GM19351 (cell line): ENCODE measurements at regions not wholly inside any gene's neighbourhood (a gene's known extent, or its start where the extent isn't known, plus 50 kb on each side); places are given as distances from the start of the nearest gene placed in this dataset.
"Not testable (repeated sequence)": the region's sequence is repeated elsewhere in the genome, so short reads cannot be mapped to it uniquely, and the experiment has no call there.

Source experiments
- ATAC-seq: cut with Tn5 transposase; IDR thresholded peaks from one replicate; pipeline ENCODE4 v1.9.1; 2021; ENCODE audit warnings: mild to moderate bottlenecking, moderate library complexity; ENCODE audit not compliant: unreplicated experiment

DNA sequence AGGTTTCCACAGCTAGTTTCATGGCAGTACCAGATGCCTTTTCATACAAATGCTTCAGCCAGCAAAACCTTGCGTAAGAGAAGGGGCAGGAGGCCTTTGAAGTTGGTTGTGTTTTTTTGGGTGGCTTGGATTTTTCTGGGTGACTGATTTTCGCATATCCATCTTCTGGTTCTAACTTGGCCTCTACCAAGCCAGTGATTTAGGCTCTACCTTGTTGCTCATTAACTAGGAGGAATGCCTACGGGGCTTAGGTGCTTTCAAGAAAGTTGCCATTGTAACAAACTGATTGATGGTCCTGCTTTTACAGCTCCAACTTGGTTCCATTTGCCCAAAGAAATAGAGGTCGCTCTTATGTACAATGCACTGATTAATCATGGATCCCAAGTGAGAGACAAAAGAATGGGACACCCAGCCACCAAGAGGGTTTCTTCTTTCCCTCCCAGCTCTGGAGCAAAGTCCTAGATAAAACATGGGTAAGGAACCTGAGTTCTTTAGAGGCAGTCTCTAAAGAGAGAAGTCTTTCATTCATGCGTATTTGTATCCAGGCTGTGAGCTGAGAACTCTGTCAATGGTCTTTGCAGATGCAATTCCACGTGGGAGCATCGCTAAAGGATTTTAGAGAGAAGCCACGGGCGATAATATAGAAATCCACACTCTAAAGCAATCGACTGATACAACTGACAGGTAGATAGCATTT is 92.1 kb upstream of the FGFR2 start:
- no peak for ATAC-seq

GRCh38 chr10:121687095-121687813 is 89.0 kb upstream of the FGFR2 start:
- no peak for ATAC-seq

GRCh38 chr10:121684276-121684675 is 86.0 kb upstream of the FGFR2 start:
- ATAC-seq = no peak

DNA sequence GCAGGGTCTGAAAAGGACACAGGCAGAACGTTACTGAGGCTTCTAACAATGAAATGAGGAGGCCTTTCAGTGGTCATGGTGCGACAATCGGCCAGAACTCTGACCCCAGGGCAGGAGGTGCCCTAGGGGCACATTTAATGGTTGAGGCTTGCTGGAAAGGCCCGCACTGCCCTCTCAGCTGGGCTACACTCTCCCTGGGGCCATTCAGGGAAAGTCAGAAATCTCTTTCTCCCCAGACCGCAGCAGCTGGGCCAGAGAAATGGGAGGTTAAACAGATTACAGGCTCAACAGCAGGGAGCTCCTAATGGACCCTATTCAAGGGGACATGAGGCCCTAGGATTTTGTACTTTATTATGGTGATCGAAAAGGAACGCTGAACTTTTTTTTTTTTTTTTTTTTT is 85.6 kb upstream of the FGFR2 start:
- no peak for ATAC-seq

DNA sequence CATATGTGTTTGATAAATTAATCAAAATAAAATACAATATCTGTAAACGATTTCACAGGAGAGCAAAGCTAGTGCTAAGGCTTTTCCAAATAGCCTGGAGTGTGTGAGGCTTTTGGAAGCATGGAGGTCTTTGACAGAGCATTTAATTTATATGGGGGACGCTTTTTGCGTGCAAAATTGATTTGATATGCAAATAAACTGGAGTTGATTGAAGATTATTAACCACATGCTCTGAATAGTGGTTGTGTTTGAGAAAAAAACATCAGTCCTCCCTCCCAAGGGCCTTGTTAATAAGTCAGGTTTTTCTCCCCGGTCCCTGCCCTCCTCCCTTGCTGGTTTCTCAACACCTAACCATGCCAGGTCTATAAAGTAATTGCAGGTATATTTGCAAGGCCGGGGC is 85.1 kb upstream of the FGFR2 start:
- ATAC-seq = no peak

GRCh38 chr10:121681997-121682687 is 83.9 kb upstream of the FGFR2 start:
- no peak for ATAC-seq

GRCh38 chr10:121680879-121681655 is 82.8 kb upstream of the FGFR2 start:
- ATAC-seq = no peak

DNA sequence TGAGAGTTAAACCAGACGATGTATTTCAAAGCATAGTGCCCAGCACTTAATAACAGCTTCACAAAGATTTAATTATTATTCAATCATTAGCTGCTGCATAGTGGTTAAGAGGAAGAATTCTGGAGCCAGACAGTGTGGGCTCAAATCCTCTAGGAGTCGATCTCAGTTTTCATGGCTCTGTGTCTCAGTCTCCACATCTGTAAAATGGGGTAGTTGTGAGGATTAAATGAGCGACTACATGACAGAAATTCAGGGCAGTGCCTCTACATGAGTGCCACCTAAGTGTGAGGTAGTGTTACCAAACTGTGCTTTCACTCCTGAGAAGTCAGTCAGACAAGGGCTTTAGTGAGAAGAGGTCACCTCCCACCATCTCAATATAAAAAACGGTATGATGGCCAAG is 81.7 kb upstream of the FGFR2 start:
- ATAC-seq = no peak

- ATAC-seq = peak; percentile 53
These were observed 80.5 kb upstream of the FGFR2 start for GRCh38 chr10:121678631-121679174.

DNA sequence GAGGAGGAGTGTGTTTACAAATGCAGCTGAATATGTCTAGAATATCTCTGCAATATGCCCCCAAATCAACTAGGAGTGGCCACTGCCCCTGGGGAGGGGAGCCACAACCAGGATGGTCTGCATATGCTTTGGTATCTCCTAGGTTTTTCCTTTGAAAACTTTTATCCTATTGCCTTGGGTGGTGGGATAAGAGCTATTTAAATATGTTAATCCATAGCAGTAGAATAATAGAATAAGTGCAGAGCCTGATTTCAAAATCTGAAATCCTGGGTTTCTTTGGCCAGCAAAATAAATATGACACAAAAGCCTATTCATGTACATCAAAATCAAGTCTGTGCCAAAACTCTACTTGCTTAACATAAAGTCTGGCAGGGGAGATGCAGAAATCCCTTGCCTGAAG is 79.6 kb upstream of the FGFR2 start:
- no peak for ATAC-seq

DNA sequence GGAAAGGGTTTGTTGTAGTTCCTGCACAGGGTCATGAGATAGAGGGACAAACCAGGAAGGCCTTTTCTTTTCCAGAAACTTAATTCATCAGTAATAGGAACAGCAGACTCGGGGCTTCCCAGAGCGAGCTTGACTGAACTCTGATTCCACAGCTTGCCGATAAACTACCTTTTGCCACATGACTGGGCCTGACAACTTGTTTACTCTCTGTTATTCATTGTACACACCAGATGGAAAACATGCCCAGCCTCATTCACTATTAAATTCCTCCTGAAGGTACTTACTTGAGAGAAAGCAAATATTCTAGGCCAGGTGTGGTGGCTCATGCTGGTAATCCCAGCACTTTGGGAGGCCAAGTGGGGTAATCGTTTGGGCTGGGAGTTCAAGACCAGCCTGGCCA is 77.1 kb upstream of the FGFR2 start:
- ATAC-seq = no peak

- no peak for ATAC-seq
These were observed 76.6 kb upstream of the FGFR2 start for GRCh38 chr10:121674885-121675284.

DNA sequence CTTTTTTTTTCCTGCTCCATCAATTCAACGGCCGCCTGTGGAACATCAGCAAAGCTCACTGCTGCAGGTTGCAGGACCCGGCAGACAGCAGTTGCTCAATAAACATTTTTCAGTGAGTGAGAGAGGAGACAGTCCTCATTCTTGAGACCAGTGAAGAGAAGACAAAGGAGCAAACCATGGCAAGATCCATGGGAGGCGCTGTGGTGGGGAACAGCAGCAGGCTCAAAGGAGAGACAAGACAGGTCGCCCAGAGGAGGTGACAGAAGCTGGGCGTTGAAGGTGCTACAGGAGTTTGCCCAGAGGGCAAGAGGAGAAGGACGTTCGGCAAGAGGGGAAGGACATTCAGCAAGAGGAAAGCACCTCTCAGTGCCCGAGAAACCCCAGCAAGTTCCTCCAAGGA is 74.5 kb upstream of the FGFR2 start:
- no peak for ATAC-seq

- not testable (repeated sequence) for ATAC-seq
These were observed 71.6 kb upstream of the FGFR2 start for GRCh38 chr10:121669840-121670239.

DNA sequence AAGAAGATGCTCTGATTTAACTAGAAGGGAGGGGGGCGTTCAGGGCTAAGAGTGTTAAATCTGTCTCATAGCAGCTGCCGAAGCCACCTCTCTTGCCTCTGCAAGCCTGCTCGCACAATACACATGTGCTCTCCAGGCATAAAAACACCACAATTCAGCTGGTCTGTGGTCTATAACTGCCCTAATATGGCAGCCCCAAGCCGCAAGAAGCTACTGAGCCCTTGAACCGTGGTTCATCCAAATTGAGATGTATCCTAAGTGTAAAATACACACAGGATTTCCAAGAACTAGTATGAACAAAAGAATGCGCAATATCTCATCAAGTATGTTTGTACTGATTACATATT is 70.8 kb upstream of the FGFR2 start:
- no peak for ATAC-seq

DNA sequence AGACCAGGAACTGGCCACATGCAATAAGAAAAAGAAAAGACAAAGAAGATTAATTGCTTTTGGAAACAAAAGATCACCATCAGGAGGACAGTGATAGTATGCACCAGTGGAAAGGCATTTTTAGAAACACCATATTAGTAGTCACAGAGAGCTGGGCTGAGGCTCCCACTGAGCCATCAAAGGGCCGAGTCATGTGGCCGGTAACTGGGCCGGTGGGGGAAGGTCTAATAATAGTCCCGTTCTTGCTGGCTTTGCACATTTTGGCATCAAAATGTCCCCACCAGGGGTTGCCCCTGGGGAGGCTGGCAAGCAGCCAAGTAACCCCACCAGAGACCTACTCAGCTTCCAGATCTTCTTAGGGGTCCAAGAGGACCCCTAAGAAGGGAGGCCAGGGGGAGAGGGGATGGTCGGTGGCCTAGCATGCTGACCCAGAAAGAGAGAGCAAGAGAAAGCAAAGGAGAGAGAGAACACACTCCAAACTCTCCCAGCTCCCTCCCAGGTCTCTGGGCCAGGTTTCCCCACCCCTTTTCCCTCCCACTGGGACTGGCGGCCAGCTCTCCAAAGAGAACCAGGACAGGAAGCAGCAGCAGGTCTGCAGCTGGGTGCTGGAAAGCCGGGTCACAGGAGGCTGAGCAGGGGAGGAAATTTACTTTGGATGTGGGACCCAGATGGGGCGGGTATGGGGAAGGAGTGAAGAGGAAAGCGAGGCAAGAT is 70.2 kb upstream of the FGFR2 start:
- no peak for ATAC-seq

GRCh38 chr10:121667948-121668313 is 69.7 kb upstream of the FGFR2 start:
- no peak for ATAC-seq

GRCh38 chr10:121665809-121666208 is 67.6 kb upstream of the FGFR2 start:
- ATAC-seq = no peak

- no peak for ATAC-seq
These were observed 66.4 kb upstream of the FGFR2 start for GRCh38 chr10:121664671-121665070.
